Neural cell (in vitro differentiated cells): ENCODE measurements at regions not wholly inside any gene's neighbourhood (a gene's known extent, or its start where the extent isn't known, plus 50 kb on each side); places are given as distances from the start of the nearest gene placed in this dataset.

ENCODE experiments used
- CTCF ChIP-seq: fragments of 450-650 bp; IDR thresholded peaks from 2 replicates; pipeline ENCODE4 v1.5.1; 2014; ENCODE audit warnings: antibody characterized with exemption, mild to moderate bottlenecking, moderate library complexity; ENCODE audit not compliant: poor library complexity, severe bottlenecking
- EP300 ChIP-seq: fragments of 450-650 bp; conservative IDR thresholded peaks from 2 replicates; pipeline ENCODE4 v1.6.1; 2014; ENCODE audit warnings: antibody characterized with exemption, mild to moderate bottlenecking, moderate library complexity; ENCODE audit not compliant: poor library complexity, severe bottlenecking
- EZH2 ChIP-seq: fragments of 200-600, 300-800 bp; shearing (Covaris generic), sonication (generic); IDR thresholded peaks from 2 replicates; pipeline ENCODE4 v1.6.1; 2014; ENCODE audit warnings: antibody characterized with exemption, low read length, borderline replicate concordance, mild to moderate bottlenecking; ENCODE audit not compliant: insufficient read depth, poor library complexity, severe bottlenecking
- POLR2AphosphoS5 ChIP-seq: IDR thresholded peaks from 2 replicates; pipeline ENCODE4 v1.6.1; 2012
- TAF1 ChIP-seq: IDR thresholded peaks from 2 replicates; pipeline ENCODE4 v1.6.1; 2012; ENCODE audit warnings: low read depth

GRCh38 chr2:198231562-198231961 is 427.2 kb downstream of the PLCL1 start:
- TF ChIP-seq CTCF (no peak), EZH2 (no peak), EP300 (no peak), POLR2AphosphoS5 (no peak), TAF1 (no peak)
